NCI-H2227 treated with DMSO at 0.1 percent for 48 hours (cell line): ENCODE measurements at regions not wholly inside any gene's neighbourhood (a gene's known extent, or its start where the extent isn't known, plus 50 kb on each side); places are given as distances from the start of the nearest gene placed in this dataset.
"Not testable (repeated sequence)": the region's sequence is repeated elsewhere in the genome, so short reads cannot be mapped to it uniquely, and the experiment has no call there.

Source experiments
- DNase-seq: peaks from one replicate; lab custom pipeline; 2025; lab: John Stamatoyannopoulos, UW

DNA sequence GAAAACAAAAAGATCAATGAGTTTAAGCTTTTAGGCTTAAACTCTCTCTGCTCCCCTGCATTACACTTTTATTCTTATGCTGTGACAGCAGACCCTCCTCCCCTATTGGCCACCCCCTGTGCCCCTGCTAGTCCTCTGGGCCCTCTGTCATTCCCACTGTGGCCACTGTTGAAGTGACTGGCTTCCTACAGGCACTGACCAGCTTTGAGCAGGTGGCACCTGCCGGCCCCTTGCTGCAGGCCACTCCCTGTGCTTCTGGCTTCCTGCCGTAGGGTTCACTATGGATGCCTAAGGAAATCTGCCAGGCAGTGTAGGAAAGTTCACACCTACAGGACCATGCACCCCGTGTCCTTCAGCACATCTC lies 156.5 kb upstream of the L3MBTL4 start:
- no peak for DNase-seq

DNA sequence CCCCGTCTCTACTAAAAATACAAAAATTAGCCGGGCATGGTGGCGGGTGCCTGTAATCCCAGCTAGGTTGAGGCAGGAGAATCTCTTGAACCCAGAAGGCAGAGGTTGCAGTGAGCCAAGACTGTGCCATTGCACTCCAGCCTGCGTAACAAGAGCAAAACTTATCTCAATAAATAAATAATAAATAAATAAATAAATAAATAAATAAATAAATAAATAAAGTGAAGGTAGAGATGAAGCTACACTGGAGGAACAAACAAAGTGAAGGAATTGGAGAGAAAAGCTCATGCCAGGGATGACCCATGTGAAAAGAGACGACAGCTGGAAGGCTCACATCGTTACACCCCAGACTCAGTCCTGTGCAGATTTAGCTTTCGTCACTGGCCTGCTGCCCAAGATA lies 157.3 kb upstream of the ARHGAP28 start:
- not testable (repeated sequence) for DNase-seq

DNA sequence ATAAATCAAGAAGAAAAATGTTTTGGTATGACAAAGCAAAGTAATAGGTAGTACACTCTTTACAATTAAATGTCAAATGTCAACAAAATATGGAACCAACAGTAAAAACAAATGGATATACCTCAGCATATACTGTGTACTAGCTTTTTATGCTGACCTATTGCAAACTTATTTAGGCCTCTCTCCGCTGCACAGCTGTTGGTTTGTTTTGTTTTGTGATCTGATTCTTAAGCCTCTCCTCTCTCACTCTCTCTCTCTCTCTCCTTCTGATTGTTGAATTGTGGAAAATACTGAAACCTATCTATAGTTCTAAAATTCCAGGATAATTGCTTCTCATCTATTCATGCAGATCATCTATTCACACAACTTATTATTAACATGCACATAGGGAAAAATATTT lies 154.9 kb upstream of the ARHGAP28 start:
- DNase-seq, result no peak

DNA sequence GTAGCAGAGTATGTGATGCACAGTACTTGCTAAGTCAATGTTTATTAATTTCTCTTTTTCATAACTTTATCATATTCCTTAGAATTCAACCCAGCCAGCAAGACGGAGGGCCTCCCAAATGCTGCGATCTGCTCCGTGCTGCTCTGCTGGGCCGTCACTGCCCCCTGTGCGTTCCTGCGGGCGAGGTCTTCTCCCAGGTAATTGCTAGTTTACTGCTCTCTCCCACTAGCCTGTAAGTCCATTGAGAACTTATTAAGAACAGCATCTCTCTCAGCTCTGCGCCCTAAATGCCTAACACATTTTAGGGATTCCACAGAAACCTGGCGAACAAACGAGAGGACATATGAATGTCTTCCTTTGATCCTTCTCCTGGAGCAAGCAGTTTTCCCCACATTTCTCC lies 153.6 kb upstream of the ARHGAP28 start:
- DNase-seq, result no peak

DNA sequence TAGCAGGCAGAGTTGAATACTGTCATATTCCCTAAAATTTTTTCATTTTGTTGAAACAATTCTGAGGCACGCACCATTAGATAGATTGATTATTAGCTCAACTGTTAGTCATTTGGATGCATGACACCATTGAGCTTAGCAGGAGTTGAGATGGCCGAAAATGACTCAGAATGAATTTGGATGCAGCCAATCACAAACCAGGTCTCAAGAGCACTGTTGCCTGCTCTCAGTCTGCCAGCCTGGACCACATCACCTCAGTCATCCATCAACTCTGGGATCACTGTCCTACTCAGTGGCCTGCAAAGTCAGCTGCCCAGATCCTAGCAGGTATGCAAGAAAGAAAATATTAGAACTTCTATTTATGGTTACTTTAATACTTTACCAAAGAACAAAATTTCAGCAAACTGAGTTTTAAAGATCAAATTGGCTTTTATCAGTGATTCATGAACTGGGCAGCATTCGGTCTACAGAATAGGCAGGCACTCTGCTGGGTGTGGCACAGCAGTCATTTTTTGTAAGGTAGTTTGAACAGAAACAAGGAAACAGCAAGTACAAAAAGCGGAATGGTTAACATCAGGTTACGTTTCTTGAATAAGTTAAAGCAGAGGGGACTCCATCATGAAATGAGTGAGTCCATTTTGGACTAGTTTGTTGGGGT lies 152.7 kb upstream of the ARHGAP28 start:
- no peak for DNase-seq

DNA sequence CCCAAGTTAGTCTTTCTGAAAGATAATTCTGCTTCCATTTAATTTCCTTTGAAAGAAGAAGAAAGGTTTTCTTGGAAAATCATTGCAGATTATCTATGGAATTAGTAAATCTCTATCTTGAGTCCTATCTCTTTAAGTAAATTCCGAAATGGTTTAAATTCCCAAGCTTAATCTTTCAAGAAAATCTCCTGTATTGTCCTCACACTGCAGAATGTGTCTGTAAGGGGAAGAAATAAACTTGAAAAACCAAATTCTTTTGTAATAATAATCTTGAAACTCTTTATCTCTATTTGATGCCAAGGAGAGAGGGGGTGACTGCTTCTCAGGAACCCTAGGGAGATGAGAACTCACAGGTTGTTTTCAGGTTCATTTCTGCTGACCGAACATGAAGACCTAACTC lies 150.8 kb upstream of the ARHGAP28 start:
- DNase-seq, result no peak

DNA sequence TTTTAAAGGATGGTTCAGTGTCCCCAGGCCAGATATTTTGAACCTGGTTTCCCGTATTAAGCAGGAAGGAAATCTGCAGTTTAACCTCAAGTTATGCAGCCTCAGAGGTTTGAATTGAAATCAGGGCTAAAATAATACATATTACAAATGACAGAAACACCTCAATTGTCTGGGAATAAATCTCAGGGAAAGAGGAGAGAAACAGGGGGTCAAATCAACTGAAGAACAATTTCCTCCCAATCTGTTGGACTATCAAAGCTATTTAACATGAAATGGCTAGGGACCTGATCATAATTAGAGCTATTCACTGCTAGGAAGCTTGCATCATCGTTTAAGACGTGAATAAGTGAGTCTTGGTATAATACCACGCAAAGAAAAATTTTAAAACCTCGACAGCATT lies 150.0 kb upstream of the ARHGAP28 start:
- no peak for DNase-seq

DNA sequence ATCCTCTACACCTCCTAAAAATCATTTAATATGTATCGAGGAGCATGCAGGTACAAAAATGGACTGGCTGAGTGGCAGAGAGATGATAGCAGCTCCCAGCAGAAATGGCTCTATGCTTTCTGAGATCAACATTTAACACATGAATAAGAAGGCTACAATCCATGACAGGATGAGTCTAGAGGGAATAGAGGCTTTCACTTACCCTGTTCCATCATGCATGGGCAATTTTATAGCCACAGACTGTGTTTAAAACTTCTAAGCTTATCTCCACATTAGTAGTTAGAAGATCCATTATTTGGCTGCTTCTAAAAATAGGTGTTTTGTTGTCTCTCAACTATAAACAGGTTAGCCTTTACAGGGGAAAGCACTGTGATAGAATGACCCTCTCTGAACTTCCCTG lies 149.1 kb upstream of the ARHGAP28 start:
- no peak for DNase-seq

DNA sequence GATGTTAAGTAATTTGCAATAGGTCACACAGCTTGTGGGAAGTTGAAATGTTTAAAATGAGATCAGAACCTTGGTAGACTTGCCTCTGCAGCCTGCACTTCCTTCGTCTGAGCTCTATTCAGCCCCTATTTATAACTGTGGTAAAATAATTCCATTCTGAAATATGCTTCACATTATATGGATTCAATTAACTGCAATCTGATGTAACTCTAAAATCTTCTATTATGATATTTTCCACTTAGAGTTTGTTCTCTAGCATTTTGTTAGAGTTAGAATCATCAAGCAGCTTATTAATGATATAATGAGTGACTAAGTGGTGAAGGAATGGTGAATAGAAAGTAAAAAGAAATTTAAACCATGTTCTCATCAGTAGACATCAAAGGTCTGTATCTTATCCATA lies 139.6 kb upstream of the ARHGAP28 start:
- DNase-seq, result no peak

DNA sequence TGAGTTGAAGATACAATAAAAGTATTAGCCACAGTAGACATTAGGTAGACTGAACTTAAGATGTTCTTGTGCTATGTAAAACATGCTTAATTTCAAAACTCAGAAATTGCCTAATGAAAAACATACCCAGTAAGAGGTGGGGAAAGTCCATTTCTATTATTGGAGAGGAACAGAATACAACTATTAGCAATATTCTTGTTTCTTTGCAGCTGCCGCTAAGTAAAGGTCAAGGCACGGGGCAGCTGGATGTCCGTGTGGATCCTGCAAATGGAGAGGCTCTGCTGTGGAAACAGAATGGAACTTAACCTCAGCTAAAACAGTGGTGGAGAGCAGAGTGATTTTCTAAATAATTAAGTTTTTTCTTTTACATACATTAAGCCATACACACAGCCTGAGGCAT lies 139.2 kb upstream of the ARHGAP28 start:
- DNase-seq, result no peak

DNA sequence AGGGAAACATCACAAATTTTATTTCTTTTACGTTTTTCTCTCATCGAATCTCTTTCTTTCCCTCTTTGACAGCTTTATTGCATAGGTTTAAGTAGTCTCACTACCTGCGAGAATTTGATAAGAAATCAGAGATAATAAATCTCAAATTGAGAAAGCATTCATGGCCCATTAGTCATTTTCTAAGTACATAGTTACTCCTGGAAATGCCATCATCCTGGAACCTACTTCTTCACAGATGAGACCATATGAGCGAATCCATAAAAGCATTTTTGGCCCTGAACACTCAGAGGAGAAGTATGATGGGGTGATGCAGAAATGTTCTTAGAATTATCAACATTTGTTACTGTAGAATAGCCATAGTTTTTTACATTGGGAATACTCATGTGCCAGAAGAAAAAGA lies 138.0 kb upstream of the ARHGAP28 start:
- DNase-seq, result no peak

DNA sequence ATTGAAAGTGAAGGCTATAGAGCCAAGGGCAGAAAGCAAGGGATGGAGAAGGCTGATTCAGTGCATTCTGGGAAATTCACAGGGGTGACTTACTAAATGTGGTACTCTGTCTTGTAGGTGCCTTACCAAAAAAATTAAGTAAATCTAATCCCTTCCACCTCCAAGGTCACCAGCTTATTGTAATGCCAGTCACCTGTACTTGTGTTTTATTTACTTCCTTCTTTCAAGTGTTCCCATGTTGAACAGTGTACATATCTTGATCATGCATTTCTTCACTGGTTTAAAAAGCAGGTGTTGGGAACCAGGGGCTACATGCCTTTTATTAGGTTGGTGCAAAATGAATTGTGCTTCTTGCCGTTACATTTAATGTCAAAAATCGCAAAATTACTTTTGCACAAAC lies 137.0 kb upstream of the ARHGAP28 start:
- no peak for DNase-seq

DNA sequence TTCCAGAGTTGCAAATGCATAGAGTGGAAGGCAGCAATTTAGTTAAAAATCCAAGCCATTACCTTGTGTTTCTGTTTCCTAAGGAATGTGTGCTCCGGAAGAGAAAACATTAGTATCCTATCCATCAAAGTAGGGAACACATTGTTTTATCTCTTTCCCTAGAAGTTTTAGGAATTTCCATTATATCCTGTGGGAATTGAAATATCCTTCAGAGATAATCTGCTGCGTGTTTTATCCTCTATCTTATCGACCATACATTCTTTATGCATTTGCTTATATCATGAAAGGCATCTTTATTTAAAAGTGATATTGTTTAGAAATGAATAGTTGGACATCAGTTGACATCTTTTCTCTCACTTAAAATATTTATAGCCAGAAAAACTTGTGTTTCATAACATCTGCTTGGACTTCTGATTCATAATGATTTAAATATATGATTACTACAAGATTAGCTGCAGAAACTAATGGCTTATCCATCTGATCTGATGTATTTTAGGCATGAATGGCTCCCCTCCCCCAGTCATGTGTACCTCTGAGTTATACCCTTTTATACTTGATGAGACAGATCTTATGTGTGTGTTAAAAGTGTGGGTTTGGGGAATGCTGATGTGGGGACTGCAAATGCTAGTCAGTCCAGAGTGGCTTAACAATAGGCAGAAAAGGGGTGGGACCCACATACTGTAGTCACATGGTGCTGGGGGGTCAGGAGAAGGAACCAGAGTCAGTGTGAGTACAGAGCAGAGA lies 136.2 kb upstream of the ARHGAP28 start:
- no peak for DNase-seq

DNA sequence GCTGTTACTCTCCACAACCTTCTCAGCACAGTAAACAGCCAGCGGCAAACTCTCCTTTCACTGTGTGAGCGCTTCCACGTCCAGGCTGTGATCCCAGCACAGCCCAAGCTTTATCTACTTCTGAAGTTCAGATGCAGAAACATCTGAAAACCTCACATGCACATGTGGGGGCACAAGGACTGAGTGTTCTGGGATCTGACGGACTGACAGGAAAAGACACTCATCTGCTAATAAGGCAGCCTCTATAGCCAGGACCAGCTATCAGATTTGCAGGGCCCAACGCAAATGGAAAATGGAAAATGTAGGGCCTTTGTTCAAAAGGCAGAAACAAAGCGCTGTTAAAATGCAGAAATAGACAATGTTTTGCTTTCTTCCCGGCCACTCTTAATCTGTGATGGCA lies 133.8 kb upstream of the ARHGAP28 start:
- no peak for DNase-seq

DNA sequence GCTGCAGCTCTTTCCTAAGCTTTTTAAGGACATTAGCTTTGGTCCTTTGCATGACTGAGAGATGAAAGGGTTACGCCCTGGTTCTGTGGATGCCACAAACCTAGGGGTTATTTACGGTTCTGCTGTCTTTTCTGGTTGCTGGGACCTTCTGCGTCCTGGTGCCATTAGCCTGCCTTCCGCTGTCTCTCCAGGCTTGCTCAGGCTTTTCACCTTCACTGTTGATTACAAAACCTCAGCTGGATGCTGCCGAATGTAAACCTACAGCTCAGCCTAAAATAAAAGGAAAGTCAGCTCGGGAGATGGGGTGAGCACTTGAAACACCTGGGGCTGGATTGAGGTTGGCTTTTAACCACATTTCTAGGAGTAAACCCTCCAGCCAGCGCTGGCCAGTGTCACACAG lies 130.9 kb upstream of the ARHGAP28 start:
- no peak for DNase-seq

DNA sequence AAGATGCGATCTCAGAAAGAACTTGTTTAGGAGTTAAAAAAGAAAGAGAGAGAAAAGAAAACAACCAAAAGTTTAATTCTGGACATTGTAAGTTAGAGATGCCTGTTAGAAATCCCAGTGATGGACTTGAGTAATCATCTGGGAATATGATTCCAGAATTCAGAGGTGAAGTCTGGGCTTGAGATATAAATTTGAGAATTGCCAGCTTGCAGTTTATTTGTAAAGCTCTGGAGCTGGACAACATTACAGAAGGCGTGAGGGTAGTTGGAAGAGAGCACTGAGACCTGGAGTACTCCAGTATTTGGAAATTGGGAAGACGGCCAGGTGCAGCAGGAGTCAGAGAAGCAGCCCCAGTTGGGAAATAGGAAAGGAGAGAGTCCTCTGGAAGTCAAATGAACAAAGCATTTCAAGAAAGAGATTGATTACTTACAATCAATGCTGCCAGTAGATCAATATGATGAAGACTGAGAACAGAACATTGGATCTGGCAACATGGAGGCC lies 128.8 kb upstream of the ARHGAP28 start:
- DNase-seq, result no peak

DNA sequence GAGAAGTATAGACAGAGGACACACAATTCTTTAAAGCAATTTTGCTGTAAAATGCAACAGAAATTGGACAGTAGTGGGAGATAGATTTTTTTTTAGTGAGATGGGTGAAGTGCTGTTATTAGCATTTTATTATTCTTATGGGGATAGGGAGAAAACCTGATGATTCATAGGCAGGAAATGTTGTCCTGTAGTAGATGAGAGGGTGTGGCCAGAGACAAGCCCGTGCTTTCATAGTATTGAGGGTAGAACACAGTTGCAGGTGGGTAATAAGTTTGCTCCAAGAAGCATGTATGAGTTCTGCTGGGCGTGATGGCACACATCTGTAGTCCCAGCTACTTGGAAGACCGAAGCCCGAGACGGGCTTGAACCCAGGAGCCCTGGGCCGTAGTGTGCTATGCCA lies 128.3 kb upstream of the ARHGAP28 start:
- DNase-seq, result no peak

DNA sequence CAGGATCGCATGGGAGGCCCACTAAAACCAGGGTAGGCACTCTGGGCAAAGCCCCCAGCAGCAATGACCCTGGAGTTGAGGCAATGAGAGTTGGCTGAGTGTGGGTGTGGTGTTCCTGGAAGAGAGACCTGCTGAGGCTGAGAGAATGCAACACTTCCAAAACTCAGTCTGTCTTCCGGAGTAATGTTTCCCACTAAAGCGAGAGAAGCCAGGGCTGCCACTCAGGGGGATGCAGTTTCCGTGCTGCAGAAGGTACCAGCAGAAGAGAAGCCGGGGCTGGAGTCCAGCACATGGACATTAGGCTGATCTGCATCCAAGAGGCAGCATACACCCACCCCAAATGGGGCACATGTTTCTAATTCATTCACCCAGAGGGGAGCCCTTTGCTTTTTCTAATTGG lies 127.2 kb upstream of the ARHGAP28 start:
- DNase-seq, result no peak

DNA sequence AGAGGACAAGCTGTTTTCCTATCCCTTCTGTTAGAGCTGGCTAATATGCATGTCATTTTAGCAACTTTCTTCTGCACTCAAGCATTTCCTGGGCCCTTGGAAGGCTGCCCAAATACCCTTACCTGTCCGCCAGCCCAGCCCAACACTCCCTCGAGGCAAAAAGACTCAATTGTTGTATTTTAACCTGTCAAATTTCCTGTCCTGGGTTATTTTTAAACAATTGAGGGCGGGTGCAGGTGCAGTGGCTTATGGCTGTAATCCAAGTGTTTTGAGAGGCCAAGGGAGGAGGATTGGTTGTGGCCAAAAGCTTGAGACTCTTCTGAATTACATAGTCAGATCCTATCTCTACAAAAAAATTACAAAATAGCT lies 125.0 kb upstream of the ARHGAP28 start:
- DNase-seq, result no peak

DNA sequence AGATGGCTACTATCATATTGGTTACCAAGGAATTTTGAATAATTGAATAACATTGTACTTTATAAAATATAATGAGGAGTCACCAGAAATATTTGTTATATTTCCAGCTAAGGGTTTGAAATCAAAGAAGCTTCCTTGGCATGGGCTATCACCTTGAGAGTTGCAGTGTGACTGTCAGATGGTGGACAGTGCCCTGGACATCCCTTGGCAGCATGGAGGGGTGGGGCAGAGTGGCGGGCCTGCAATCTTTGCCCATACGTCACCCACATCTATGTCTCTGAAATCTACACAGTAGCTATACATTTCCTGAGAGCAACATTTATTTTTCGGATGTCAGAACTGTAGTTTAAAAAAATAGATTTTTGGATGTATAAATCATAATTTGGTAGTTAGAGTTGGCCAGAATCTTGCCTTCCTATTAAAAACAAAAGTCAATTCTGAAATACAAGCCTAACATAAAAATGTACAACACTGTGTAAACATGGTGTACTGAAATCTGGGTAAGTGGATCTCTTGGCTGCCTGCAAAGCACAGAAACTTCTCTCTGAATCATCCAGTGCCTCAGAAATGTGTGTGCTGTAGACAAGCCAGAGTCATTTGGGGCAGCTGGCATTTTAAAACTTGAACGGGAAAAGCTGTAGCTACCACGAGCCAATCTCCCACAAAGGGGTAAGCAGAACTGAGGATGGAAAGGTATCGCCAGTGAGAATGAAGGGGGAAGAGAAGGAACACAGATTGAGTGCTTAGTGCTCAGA lies 124.2 kb upstream of the ARHGAP28 start:
- no peak for DNase-seq

DNA sequence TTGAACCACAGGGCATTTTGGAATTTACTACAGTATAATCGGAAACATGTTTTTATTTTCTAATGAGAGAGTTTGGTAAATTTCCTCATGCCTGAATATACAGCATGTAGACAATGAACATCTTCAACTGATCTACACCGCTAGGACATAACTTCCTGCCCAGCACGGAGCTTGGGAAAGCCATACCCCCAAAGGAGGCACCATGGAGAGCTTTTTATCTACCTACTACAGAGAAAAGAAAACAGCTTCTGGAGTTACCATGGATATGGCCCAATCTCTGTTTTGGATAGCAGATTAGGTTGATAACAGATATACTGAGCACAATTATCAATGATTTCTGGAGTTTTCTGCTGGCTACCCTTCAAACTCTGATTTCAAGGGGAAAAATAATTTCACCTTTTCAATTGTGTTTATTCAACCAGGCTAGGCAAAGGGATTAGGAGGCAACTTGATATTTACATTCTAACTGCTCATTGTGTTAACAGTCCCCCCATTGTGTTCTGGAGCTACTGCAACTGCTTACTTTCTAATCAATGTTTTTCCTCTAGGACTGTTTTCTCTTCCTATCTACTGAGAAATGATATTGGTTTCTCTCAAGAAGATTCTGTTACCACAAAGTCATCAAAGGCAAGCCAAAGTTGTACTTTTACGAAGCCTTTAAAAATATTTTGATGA lies 123.0 kb upstream of the ARHGAP28 start:
- DNase-seq, result no peak

DNA sequence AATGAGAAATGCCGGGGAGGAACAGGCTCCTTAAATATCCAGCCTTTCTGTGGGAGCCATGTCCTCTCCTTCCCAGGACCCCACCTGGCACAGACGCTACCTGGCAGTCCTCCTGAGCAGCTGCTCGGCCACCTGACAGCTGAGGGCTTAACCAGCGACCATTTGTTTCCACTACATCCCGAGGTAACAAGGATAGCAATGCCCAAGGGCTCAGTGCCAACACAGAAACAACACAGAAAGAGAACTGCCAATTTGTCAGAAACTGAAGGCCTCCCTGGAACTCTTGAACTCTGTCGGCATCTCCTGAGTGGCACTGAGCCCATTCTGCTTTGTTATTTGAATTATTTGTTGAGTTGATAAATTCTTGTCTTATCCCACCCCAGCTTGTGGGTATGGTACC lies 122.2 kb upstream of the ARHGAP28 start:
- DNase-seq, result no peak
